GM19467 (cell line): ENCODE measurements at regions not wholly inside any gene's neighbourhood (a gene's known extent, or its start where the extent isn't known, plus 50 kb on each side); places are given as distances from the start of the nearest gene placed in this dataset.
"Not testable (repeated sequence)": the region's sequence is repeated elsewhere in the genome, so short reads cannot be mapped to it uniquely, and the experiment has no call there.

Source experiments
- ATAC-seq: cut with Tn5 transposase; IDR thresholded peaks from one replicate; pipeline ENCODE4 v1.9.1; 2021; ENCODE audit warnings: mild to moderate bottlenecking, moderate library complexity; ENCODE audit not compliant: unreplicated experiment

- ATAC-seq = no peak
Measured at GRCh38 chr1:214859647-214860046, 222.9 kb upstream of the KCNK2 start.

- ATAC-seq = no peak
Measured at GRCh38 chr1:214861615-214862014, 220.9 kb upstream of the KCNK2 start.

GRCh38 chr1:214862421-214862820 lies 220.1 kb upstream of the KCNK2 start:
- ATAC-seq = no peak

- ATAC-seq = no peak
Measured at GRCh38 chr1:214864896-214865688, 217.4 kb upstream of the KCNK2 start.

- not testable (repeated sequence) for ATAC-seq
Measured at GRCh38 chr1:214870426-214870825, 212.1 kb upstream of the KCNK2 start.

GRCh38 chr1:214880956-214881355 lies 201.6 kb upstream of the KCNK2 start:
- ATAC-seq = no peak

- ATAC-seq = no peak
Measured at GRCh38 chr1:214882616-214883015, 199.9 kb upstream of the KCNK2 start.

GRCh38 chr1:214895011-214895600 lies 187.4 kb upstream of the KCNK2 start:
- ATAC-seq = no peak

GRCh38 chr1:214896921-214897320 lies 185.6 kb upstream of the KCNK2 start:
- no peak for ATAC-seq

- ATAC-seq = no peak
Measured at GRCh38 chr1:214897581-214897980, 185.0 kb upstream of the KCNK2 start.

GRCh38 chr1:214898161-214898560 lies 184.4 kb upstream of the KCNK2 start:
- ATAC-seq = no peak

- ATAC-seq = no peak
Measured at GRCh38 chr1:214898718-214899117, 183.8 kb upstream of the KCNK2 start.

- no peak for ATAC-seq
Measured at GRCh38 chr1:214899908-214900460, 182.6 kb upstream of the KCNK2 start.

- ATAC-seq = no peak
Measured at GRCh38 chr1:214900590-214900989, 181.9 kb upstream of the KCNK2 start.

GRCh38 chr1:214901718-214902117 lies 180.8 kb upstream of the KCNK2 start:
- ATAC-seq = no peak

- ATAC-seq = no peak
Measured at GRCh38 chr1:214902636-214903320, 179.8 kb upstream of the KCNK2 start.

- no peak for ATAC-seq
Measured at GRCh38 chr1:214912127-214912526, 170.4 kb upstream of the KCNK2 start.

GRCh38 chr1:214913966-214914365 lies 168.6 kb upstream of the KCNK2 start:
- ATAC-seq = no peak

- ATAC-seq = no peak
Measured at GRCh38 chr1:214917081-214917635, 165.4 kb upstream of the KCNK2 start.

- no peak for ATAC-seq
Measured at GRCh38 chr1:214918745-214919144, 163.8 kb upstream of the KCNK2 start.

- no peak for ATAC-seq
Measured at GRCh38 chr1:214920337-214920736, 162.2 kb upstream of the KCNK2 start.
